ENCODE measurements at regions not wholly inside any gene's neighbourhood (a gene's known extent, or its start where the extent isn't known, plus 50 kb on each side); places are given as distances from the start of the nearest gene placed in this dataset.

- no peak for TF ChIP-seq POLR2A (IDR thresholded peaks at IDR 0.05)
- no peak for TF ChIP-seq CTCF (IDR thresholded peaks at IDR 0.05)
Measured at GRCh38 chr16:64445245-64445644, 676.6 kb downstream of the CDH11 start.
